IMR-90 (cell line): ENCODE measurements at regions not wholly inside any gene's neighbourhood (a gene's known extent, or its start where the extent isn't known, plus 50 kb on each side); places are given as distances from the start of the nearest gene placed in this dataset.

Source experiments
- ATAC-seq: fragments of 200-7000 bp; cut with Tn5 transposase; 2 replicates; pipeline ENCODE4 v1.9.1; 2020; ENCODE audit warnings: low read depth, mild to moderate bottlenecking, moderate library complexity
- BruUV-seq: library from RNA; stranded (reverse); fragments of 400-500 nt; replicated peaks from 2 replicates; lab custom pipeline; 2021; lab: Mats Ljungman, UMichigan
- CTCF ChIA-PET: fragments of 300-600 bp; formaldehyde crosslinking; extraction: SDS; loops from one replicate; lab custom pipeline; 2021; ENCODE audit warnings: antibody characterized with exemption; lab: Yijun Ruan, JAX
- POLR2A ChIA-PET: fragments of 300-600 bp; sonication (Branson Sonifier 250); formaldehyde crosslinking; loops from one replicate; lab custom pipeline; 2022; ENCODE audit warnings: antibody characterized with exemption; ENCODE audit not compliant: unreplicated experiment; lab: Charles Lee
- DNase-seq: peaks from one replicate; pipeline ENCODE4 v3.0.0; 2013
- H2AFZ ChIP-seq: replicated peaks from 2 replicates; pipeline ENCODE3; 2013; ENCODE audit warnings: low read length, mild to moderate bottlenecking; ENCODE audit not compliant: poor library complexity
- H2AK5ac ChIP-seq: 2 replicates; pipeline ENCODE4 v1.6.1; 2013; ENCODE audit warnings: low read depth, low read length, inconsistent platforms
- H2AK9ac ChIP-seq: replicated peaks from 2 replicates; pipeline ENCODE3; 2013; ENCODE audit warnings: mild to moderate bottlenecking, low read depth, low read length, moderate library complexity; ENCODE audit not compliant: poor library complexity
- H2BK120ac ChIP-seq: 2 replicates; pipeline ENCODE4 v1.6.1; 2013; ENCODE audit warnings: low read depth, low read length, inconsistent platforms
- H2BK15ac ChIP-seq: 3 replicates; pipeline ENCODE4 v1.6.1; 2013; ENCODE audit warnings: low read depth, low read length, inconsistent platforms
- H2BK20ac ChIP-seq: 2 replicates; pipeline ENCODE4 v1.6.1; 2013; ENCODE audit warnings: low read depth, mild to moderate bottlenecking, inconsistent platforms, low read length, moderate library complexity
- H2BK5ac ChIP-seq: 2 replicates; pipeline ENCODE4 v1.6.1; 2013; ENCODE audit warnings: mild to moderate bottlenecking, low read depth, low read length, inconsistent platforms; ENCODE audit not compliant: poor library complexity, severe bottlenecking
- H3K14ac ChIP-seq: replicated peaks from 2 replicates; pipeline ENCODE4 v1.6.1; 2013; ENCODE audit warnings: low read depth, low read length, inconsistent platforms
- H3K18ac ChIP-seq: 2 replicates; pipeline ENCODE4 v1.6.1; 2013; ENCODE audit warnings: low read depth, low read length, control low read depth
- H3K23ac ChIP-seq: 2 replicates; pipeline ENCODE4 v1.6.1; 2013; ENCODE audit warnings: low read depth, low read length, inconsistent platforms
- H3K27ac ChIP-seq: 2 replicates; pipeline ENCODE4 v1.5.1; 2013; ENCODE audit warnings: mild to moderate bottlenecking, control low read depth, low read length; ENCODE audit not compliant: insufficient read depth
- H3K27me3 ChIP-seq: 2 replicates; pipeline ENCODE4 v1.6.1; 2013; ENCODE audit warnings: low read length; ENCODE audit not compliant: control insufficient read depth, insufficient read depth
- H3K36me3 ChIP-seq: 2 replicates; pipeline ENCODE4 v1.6.1; 2013; ENCODE audit warnings: low read length, mixed read lengths; ENCODE audit not compliant: control insufficient read depth, insufficient read depth
- H3K4ac ChIP-seq: 2 replicates; pipeline ENCODE4 v1.6.1; 2013; ENCODE audit warnings: low read depth, low read length, inconsistent platforms
- H3K4me1 ChIP-seq: 2 replicates; pipeline ENCODE4 v1.6.1; 2013; ENCODE audit warnings: low read length, mixed read lengths; ENCODE audit not compliant: control insufficient read depth, insufficient read depth
- H3K4me2 ChIP-seq: 2 replicates; pipeline ENCODE4 v1.6.1; 2013; ENCODE audit warnings: low read depth, mild to moderate bottlenecking, control low read depth, low read length, moderate library complexity
- H3K4me3 ChIP-seq: 2 replicates; pipeline ENCODE4 v1.5.1; 2013; ENCODE audit warnings: low read depth, mild to moderate bottlenecking, control low read depth, low read length, moderate library complexity; ENCODE audit not compliant: insufficient read depth
- H3K56ac ChIP-seq: 2 replicates; pipeline ENCODE4 v1.6.1; 2013; ENCODE audit warnings: low read length, inconsistent platforms; ENCODE audit not compliant: insufficient read depth; ENCODE audit errors: extremely low read depth
- H3K79me1 ChIP-seq, 2 experiments: 2 replicates each; pipeline ENCODE4 v1.6.1; 2013; ENCODE audit warnings: low read length in 2 of 2, inconsistent platforms in 1 of 2, low read depth in 1 of 2
- H3K9ac ChIP-seq: 2 replicates; pipeline ENCODE4 v1.6.1; 2013; ENCODE audit warnings: low read depth, low read length, control low read depth
- H3K9me1 ChIP-seq: 2 replicates; pipeline ENCODE4 v1.6.1; 2013; ENCODE audit warnings: low read length, inconsistent platforms; ENCODE audit not compliant: insufficient read depth
- H3K9me3 ChIP-seq: 2 replicates; pipeline ENCODE4 v1.6.1; 2013; ENCODE audit warnings: low read length; ENCODE audit not compliant: control insufficient read depth, insufficient read depth
- H4K20me1 ChIP-seq: 2 replicates; pipeline ENCODE4 v1.6.1; 2013; ENCODE audit warnings: low read length, inconsistent platforms; ENCODE audit not compliant: insufficient read depth
- H4K5ac ChIP-seq: 2 replicates; pipeline ENCODE4 v1.6.1; 2013; ENCODE audit warnings: mild to moderate bottlenecking, low read depth, low read length, control low read depth
- H4K8ac ChIP-seq, 2 experiments: 2 replicates each; pipeline ENCODE4 v1.6.1; 2013; ENCODE audit warnings: low read depth in 2 of 2, low read length in 2 of 2, control low read depth in 1 of 2, inconsistent platforms in 1 of 2
- H4K91ac ChIP-seq: 2 replicates; pipeline ENCODE4 v1.6.1; 2013; ENCODE audit warnings: low read depth, low read length, inconsistent platforms; ENCODE audit not compliant: insufficient read depth
- CEBPB ChIP-seq: IDR thresholded peaks from 2 replicates; pipeline ENCODE4 v1.6.1; 2012; ENCODE audit warnings: low read depth, low read length, improper control_type of control experiment
- CHD1 ChIP-seq: IDR thresholded peaks from 2 replicates; pipeline ENCODE4 v1.6.1; 2012; ENCODE audit warnings: low read depth, low read length, improper control_type of control experiment
- MAZ ChIP-seq: IDR thresholded peaks from 2 replicates; pipeline ENCODE4 v1.6.1; 2012; ENCODE audit warnings: low read depth, mild to moderate bottlenecking, low read length, improper control_type of control experiment, moderate library complexity, borderline replicate concordance
- MXI1 ChIP-seq: IDR thresholded peaks from 2 replicates; pipeline ENCODE4 v1.6.1; 2012; ENCODE audit warnings: low read depth, mild to moderate bottlenecking, low read length, moderate library complexity, borderline replicate concordance
- NFE2L2 ChIP-seq: fragments of 150-350 bp; IDR thresholded peaks from 2 replicates; pipeline ENCODE4 v1.6.1; 2016; ENCODE audit warnings: low read depth, mild to moderate bottlenecking, low read length
- POLR2A ChIP-seq: IDR thresholded peaks from 2 replicates; pipeline ENCODE4 v1.6.1; 2012; ENCODE audit warnings: mild to moderate bottlenecking, low read depth, low read length
- RFX5 ChIP-seq: IDR thresholded peaks from 2 replicates; pipeline ENCODE4 v1.8.0; 2012; ENCODE audit warnings: low read depth, mild to moderate bottlenecking, low read length, moderate library complexity
- USF2 ChIP-seq: fragments of 150-350 bp; IDR thresholded peaks from 2 replicates; pipeline ENCODE4 v1.6.1; 2017; ENCODE audit warnings: mild to moderate bottlenecking, antibody characterized with exemption, low read length, low read depth
- WGBS, 2 experiments: methylation state at CpG; one replicate each; pipeline versions ENCODE4 v1.1.5 to v1.1.7; 2013; ENCODE audit warnings: missing lambda C conversion rate in 2 of 2; ENCODE audit not compliant: insufficient read length in 1 of 2; ENCODE audit errors: extremely low coverage in 2 of 2; 5-methylcytosine and 5-hydroxymethylcytosine counted together
- dilution Hi-C: fragments of 300-500 bp; cut with HindIII; formaldehyde crosslinking; loops from one replicate; pipeline ENCODE4 v1.14.3; 2018; ENCODE audit warnings: low sequenced_read_pairs; ENCODE audit not compliant: unreplicated experiment
- in situ Hi-C: fragments of 300-500 bp; cut with MboI; formaldehyde crosslinking; loops from 3 replicates; pipeline ENCODE4 v1.14.3; 2019; ENCODE audit warnings: low sequenced_read_pairs, inconsistent platforms, mixed read lengths
- intact Hi-C: fragments of 100-400 bp; cut with micrococcal nuclease; formaldehyde crosslinking; loops from 2 replicates; pipeline ENCODE4 v1.10.0; 2022

- Histone ChIP-seq H3K4me2 (no peak overlapping the region), H2BK15ac (no peak overlapping the region), H4K91ac (no peak overlapping the region), H4K5ac (no peak overlapping the region), H2AK5ac (no peak overlapping the region), H3K4me1 (no peaks in the 10 kb centered on the region), H2BK120ac (no peak overlapping the region), H3K4me3 (no peak overlapping the region), H2BK20ac (no peak overlapping the region), H3K36me3 (no peaks in the 10 kb centered on the region), H3K14ac (no peak overlapping the region), H3K27me3 (no peaks in the 10 kb centered on the region), H2AFZ (no peak overlapping the region), H3K4ac (no peak overlapping the region), H3K18ac (no peak overlapping the region), H2BK5ac (no peak overlapping the region), H3K27ac (no peak overlapping the region), H4K8ac (no peak overlapping the region), H3K23ac (no peak overlapping the region), H3K9me3 (no peaks in the 10 kb centered on the region), H3K56ac (no peak overlapping the region), H3K9ac (no peak overlapping the region), H4K20me1 (no peaks in the 10 kb centered on the region), H3K9me1 (no peaks in the 10 kb centered on the region), H3K79me1 (no peaks in the 10 kb centered on the region), H2AK9ac (no peak overlapping the region)
- dilution Hi-C loops (no loop called here), intact Hi-C loops (no loop called here), in situ Hi-C loops (no loop called here)
- ChIA-PET POLR2A (no interaction called here), CTCF (no interaction called here)
- TF ChIP-seq RFX5, result no peak
- no peak for TF ChIP-seq USF2
- no peak for TF ChIP-seq POLR2A
- no peak for TF ChIP-seq CEBPB
- no peak for TF ChIP-seq CHD1
- no peak for TF ChIP-seq MAZ
- TF ChIP-seq MXI1, result no peak
- TF ChIP-seq NFE2L2, result no peak
- no peak; the same call in 1 of the 2 replicates for ATAC-seq
- BruUV-seq, result no TSS peak
- WGBS, 2 experiments, result no CpG with 5 or more reads among the region's 1 CpG
- no peak for DNase-seq
Observed at GRCh38 chr5:165405340-165405739, 1899.9 kb downstream of the MAT2B start.
